Aorta (tissue), 5 donors: ENCODE measurements at regions not wholly inside any gene's neighbourhood (a gene's known extent, or its start where the extent isn't known, plus 50 kb on each side); places are given as distances from the start of the nearest gene placed in this dataset.

Experiments used
- ATAC-seq: fragments of 200-7000 bp; cut with Tn5 transposase; one replicate; pipeline ENCODE4 v1.9.1; 2022; ENCODE audit warnings: moderate library complexity; ENCODE audit not compliant: low FRiP score
- DNase-seq, 2 donors: peaks; one replicate each; pipeline ENCODE4 v3.0.0-alpha.2; 2020
- H3K27ac ChIP-seq, 2 donors: one replicate each; pipeline ENCODE4 v1.5.1; 2013; ENCODE audit warnings: low read length in 2 of 2, mild to moderate bottlenecking in 2 of 2, moderate library complexity in 2 of 2, control low read depth in 1 of 2, inconsistent platforms in 1 of 2, low read depth in 1 of 2
- H3K27me3 ChIP-seq, 2 donors: one replicate each; pipeline ENCODE4 v1.6.1; 2013; ENCODE audit warnings: control low read depth in 1 of 2, low read length in 1 of 2, mild to moderate bottlenecking in 1 of 2, moderate library complexity in 1 of 2; ENCODE audit not compliant: insufficient read depth in 2 of 2, control insufficient read depth in 1 of 2
- H3K36me3 ChIP-seq, 2 donors: one replicate each; pipeline ENCODE4 v1.6.1; 2013; ENCODE audit warnings: control low read depth in 1 of 2, low read length in 1 of 2, mild to moderate bottlenecking in 1 of 2; ENCODE audit not compliant: insufficient read depth in 2 of 2, control insufficient read depth in 1 of 2
- H3K4me1 ChIP-seq, 2 donors: one replicate each; pipeline ENCODE4 v1.6.1; 2013; ENCODE audit warnings: low read length in 2 of 2, control low read depth in 1 of 2, mild to moderate bottlenecking in 1 of 2, moderate library complexity in 1 of 2; ENCODE audit not compliant: insufficient read depth in 2 of 2, control insufficient read depth in 1 of 2
- H3K4me3 ChIP-seq, 2 donors: one replicate each; pipeline ENCODE4 v1.5.1; 2013; ENCODE audit warnings: low read length in 2 of 2, control low read depth in 1 of 2, mild to moderate bottlenecking in 1 of 2
- H3K9me3 ChIP-seq: one replicate; pipeline ENCODE4 v1.6.1; 2013; ENCODE audit warnings: mild to moderate bottlenecking, low read length; ENCODE audit not compliant: control insufficient read depth
- WGBS, 2 donors: extraction: QIAGEN DNeasy Blood & Tissue Kit; methylation state at CpG; one replicate each; pipeline ENCODE4 v1.1.7; 2013; 5-methylcytosine and 5-hydroxymethylcytosine counted together
- intact Hi-C, 2 donors: fragments of 100-400 bp; cut with DNase I; formaldehyde crosslinking; loops; one replicate each; pipeline versions ENCODE4 v1.14.2 to v1.15.0; 2022
- donor health status: healthy with polysubstance abuse.
- donor health status: Bipolar disorder and iron deficiency.
- donor health status: DM: no; HTN: no; CAD: no.
- donor health status: DM: no; HTN: no; CAD: no.
- donor health status: DM: yes; HTN: yes; CAD: no.

DNA sequence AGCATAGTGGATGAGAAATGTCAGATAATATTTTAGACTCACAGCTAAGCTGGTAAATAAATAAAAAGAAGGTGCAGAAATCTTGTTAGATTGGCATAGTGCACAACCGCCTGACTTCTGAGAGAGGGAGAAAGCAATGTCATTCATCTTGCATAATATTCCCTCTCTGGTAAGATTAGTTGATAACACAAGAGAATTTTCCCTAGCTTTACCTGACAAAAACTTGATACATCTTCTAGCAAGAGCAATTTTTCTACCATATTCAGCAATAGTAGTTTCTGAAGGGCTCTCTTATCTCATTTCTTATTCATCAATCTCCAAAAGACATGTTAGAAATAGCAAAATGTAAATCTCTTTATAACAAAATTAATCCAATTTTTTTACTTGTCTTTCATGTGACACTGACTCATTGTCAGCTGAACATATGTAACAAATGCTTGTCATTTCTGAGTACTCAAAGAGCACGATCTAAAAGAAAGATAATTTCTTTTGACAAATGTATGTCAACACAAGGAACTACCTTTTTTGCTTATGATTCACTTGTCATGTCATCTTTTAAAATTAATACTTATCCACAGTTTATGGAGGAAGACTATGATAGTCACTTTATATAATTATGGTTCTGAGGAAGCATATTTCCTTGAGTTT lies 240.0 kb downstream of the ARAP2 start:
- DNase-seq = no peak
- Histone ChIP-seq H3K4me3 (no peak overlapping the region), H3K36me3 (no peaks in the 10 kb centered on the region), H3K9me3 (peaks cover 2% of the 10 kb centered on the region), H3K27me3 (no peaks in the 10 kb centered on the region), H3K27ac (no peak overlapping the region), H3K4me1 (no peaks in the 10 kb centered on the region)
- ATAC-seq = no peak
- WGBS, 2 donors = 35 to 51% methylated on average over 2 of the region's 2 CpGs
- intact Hi-C loops = no loop called here

DNA sequence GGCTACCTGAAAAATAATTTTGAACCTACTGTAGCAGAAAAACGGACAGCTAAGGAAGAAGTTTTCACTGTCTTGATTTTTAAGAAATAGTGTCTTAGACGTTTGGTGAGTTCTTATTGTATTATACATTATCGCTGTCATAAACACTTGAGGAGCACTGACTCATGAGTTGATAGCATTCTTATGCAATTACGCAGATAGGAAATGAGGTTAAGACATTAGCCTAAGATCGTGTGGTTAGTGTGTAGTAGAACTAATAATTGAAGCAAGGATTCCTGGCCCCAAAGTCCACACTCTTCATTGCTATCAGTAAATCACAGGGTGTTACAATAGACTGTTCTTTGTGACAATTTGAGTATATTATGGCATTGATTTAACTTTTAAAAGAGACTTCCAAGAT lies 238.1 kb downstream of the ARAP2 start:
- no peak for ATAC-seq
- Histone ChIP-seq H3K27me3 (no peaks in the 10 kb centered on the region), H3K9me3 (peaks cover under 1% of the 10 kb centered on the region), H3K4me1 (no peaks in the 10 kb centered on the region), H3K27ac (no peak overlapping the region), H3K36me3 (no peaks in the 10 kb centered on the region), H3K4me3 (no peak overlapping the region)
- WGBS, 2 donors = 68 to 70% methylated on average over 5 of the region's 5 CpGs
- no peak for DNase-seq
- intact Hi-C loops = no loop called here

- intact Hi-C loops = no loop called here
- H3K4me3 ChIP-seq = no peak overlapping the region
- no peaks in the 10 kb centered on the region for H3K4me1 ChIP-seq
- 12 to 38% methylated on average over 4 of the region's 4 CpGs for WGBS, 2 donors
- H3K9me3 ChIP-seq = no peaks in the 10 kb centered on the region
- H3K27ac ChIP-seq = no peak overlapping the region
- no peak for ATAC-seq
- H3K27me3 ChIP-seq = no peaks in the 10 kb centered on the region
- DNase-seq = no peak
- H3K36me3 ChIP-seq = no peaks in the 10 kb centered on the region
Measured at GRCh38 chr4:36010397-36010929, 233.9 kb downstream of the ARAP2 start.

- Histone ChIP-seq H3K27me3 (no peaks in the 10 kb centered on the region), H3K4me1 (no peaks in the 10 kb centered on the region), H3K27ac (no peak overlapping the region), H3K36me3 (no peaks in the 10 kb centered on the region), H3K9me3 (no peaks in the 10 kb centered on the region), H3K4me3 (no peak overlapping the region)
- no peak for ATAC-seq
- intact Hi-C loops = no loop called here
- DNase-seq = no peak
Measured at GRCh38 chr4:36011381-36011780, 232.9 kb downstream of the ARAP2 start.

- Histone ChIP-seq H3K36me3 (no peaks in the 10 kb centered on the region), H3K9me3 (no peaks in the 10 kb centered on the region), H3K4me1 (no peaks in the 10 kb centered on the region), H3K27ac (no peak overlapping the region), H3K4me3 (no peak overlapping the region), H3K27me3 (no peaks in the 10 kb centered on the region)
- DNase-seq = no peak
- WGBS, 2 donors = 45 to 57% methylated on average over 3 of the region's 3 CpGs
- no peak for ATAC-seq
- intact Hi-C loops = no loop called here
Measured at GRCh38 chr4:36012503-36012902, 231.8 kb downstream of the ARAP2 start.

GRCh38 chr4:36013206-36013605 lies 231.1 kb downstream of the ARAP2 start:
- Histone ChIP-seq H3K27ac (no peak overlapping the region), H3K4me3 (no peak overlapping the region), H3K9me3 (no peaks in the 10 kb centered on the region), H3K27me3 (no peaks in the 10 kb centered on the region), H3K4me1 (no peaks in the 10 kb centered on the region), H3K36me3 (no peaks in the 10 kb centered on the region)
- 25 to 46% methylated on average over 5 of the region's 5 CpGs for WGBS, 2 donors
- no peak for ATAC-seq
- intact Hi-C loops = no loop called here
- no peak for DNase-seq
